Eye (tissue), 1 donor: ENCODE measurements at regions not wholly inside any gene's neighbourhood (a gene's known extent, or its start where the extent isn't known, plus 50 kb on each side); places are given as distances from the start of the nearest gene placed in this dataset.

Experiments
- DNase-seq: peaks from one replicate; pipeline ENCODE4 v3.0.0-alpha.2; 2015

- peak; percentile 10 for DNase-seq
Observed at GRCh38 chr22:48173773-48174160, 1411.3 kb downstream of the TBC1D22A start.

DNA sequence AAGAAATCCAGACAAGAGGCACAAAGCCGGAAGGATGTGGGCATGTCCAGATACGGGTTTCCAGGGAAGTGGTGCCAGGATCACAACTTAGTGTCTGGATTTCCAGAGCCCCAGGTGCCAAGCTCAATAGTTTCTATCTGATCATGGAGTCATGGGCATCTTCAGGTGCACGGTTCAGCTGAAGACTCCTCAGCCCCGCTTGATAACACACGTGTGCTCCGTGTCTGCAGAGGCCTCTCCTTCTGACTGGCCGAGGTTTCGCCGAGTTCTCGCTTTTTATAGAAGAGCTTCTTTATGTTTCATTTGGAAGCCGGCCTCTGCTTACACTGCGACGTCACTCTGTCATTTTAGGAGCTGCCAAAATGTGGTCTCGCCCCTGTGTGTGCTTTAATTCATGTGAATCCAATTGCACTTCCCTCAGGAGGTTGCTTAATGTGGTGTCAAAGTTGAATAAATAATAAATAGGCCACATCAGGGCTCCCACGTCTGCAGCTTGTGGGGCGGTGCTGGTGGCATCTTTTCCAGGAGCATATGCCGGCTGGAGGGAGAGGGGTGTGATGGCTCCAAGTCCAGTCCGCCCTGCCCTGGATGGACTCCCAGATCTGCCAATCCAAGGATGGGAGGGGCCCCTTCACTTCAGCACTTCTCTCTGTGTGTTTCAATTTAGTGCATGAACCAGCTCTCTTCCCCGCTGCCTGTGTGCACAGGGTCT is 1410.8 kb downstream of the TBC1D22A start:
- peak; percentile 31 for DNase-seq

DNA sequence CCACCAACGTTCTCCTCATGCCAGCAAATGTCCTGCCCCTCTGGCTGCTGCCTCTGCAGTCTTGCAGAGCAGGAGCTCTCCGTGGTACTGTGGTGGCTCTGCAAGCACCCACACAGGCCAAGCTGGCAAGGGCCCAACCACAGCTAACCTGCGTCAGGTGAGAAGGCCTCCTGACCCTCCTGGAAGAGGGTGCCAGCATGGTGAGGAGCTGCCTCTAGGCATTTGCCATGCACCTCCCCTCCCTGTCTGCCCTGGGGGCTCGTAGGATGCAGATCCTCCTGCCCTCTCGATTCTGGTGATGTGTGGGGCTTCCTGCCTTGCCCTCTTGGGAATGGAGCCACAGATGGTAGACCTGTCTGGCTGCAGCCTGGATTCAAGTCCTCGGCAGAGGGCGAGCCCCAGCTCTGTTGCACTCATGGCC is 1408.8 kb downstream of the TBC1D22A start:
- DNase-seq, result no peak

DNA sequence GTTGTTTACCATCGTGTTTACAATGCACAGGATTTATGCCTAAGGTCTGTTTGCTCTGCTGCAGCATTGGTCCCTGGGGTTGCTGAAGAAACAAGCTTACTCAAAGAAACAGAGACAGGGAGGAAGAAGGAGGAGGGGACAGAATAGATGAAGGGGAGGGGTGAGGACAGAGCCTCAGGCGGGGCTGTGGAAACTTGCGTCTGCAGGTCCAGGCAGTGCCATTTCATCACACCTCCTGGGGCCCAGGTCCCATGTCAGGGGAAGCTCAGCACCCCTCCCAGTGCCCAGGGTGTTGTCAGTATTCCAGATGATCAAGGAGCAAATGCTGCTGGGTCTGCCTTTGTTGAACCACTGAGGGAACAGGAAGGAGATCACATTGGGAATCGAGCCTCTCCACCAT is 1406.8 kb downstream of the TBC1D22A start:
- no peak for DNase-seq

DNA sequence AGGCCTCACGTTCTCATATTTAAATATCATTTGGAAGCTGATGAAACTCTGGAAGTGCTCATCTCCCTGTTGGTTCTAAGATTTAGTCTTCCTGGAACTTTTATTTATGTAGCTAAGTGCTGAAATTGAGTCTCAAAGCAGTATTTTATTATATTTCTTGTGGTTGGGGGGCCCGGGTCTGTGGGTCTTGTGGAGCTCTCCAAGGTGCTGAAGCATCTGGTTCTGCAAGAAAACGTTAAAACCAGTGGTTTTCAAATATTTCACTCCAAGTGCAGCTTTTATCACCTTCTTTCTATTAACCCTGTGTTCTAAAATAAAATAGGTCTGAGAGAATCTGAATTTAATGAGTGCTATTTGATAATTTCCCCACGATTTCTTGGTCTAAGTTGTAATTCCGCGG is 1404.8 kb downstream of the TBC1D22A start:
- DNase-seq, result peak; percentile 65

GRCh38 chr22:48161298-48161697 is 1398.8 kb downstream of the TBC1D22A start:
- DNase-seq, result no peak

DNA sequence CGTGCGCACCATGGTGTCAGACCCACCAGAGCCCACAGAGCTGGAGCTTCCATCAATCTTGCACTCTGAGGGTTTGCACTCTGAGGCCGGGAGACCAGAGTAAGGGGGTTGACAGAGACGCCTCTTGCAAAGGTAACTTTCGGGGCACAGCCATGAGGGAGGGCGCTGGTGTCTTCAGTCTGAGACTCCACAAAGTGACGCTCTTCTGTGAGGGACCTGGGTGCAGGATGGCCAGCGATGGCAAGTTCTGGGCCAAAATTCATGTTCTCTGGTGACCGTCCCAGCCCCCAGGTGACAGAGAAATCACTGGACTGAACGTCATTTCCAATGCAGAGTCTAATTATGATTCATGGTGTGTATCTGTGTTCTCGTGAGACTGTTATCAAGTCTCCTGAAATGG is 1395.2 kb downstream of the TBC1D22A start:
- DNase-seq, result no peak

GRCh38 chr22:48156603-48157355 is 1394.3 kb downstream of the TBC1D22A start:
- DNase-seq, result no peak

DNA sequence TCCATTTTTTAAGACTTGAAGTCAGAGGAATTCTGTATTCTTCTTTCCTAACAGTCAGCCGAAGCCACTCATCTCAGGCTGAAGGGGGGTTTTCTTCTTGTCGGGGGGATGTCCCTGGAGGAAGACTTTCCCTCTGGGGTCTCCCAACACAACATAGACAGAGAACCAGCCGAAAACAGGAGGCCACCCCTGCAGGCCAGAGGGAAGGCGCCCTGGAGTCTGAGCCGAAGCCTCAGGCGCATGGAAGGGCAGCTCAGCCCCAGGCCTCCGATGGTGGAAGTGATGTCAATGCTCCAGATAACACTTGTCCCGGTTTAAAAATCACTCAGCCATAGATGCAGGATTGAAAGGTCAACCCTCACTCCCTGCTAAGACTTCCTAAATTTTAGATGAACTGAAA is 1393.0 kb downstream of the TBC1D22A start:
- no peak for DNase-seq

DNA sequence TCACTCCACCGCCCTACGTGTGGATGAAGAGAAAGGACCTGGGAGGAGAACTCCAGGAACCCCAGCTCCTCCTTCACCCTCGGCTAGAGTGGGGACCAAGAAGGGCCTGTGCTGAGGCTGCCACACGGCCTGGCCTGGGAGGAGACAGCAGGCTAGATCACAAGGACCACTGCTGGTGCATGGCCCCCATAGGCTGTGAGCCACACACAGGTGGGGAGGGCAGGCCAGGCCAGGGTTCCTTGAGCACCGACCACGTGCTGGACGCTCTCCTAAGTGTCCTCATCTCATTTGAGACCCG is 1392.4 kb downstream of the TBC1D22A start:
- DNase-seq, result no peak

DNA sequence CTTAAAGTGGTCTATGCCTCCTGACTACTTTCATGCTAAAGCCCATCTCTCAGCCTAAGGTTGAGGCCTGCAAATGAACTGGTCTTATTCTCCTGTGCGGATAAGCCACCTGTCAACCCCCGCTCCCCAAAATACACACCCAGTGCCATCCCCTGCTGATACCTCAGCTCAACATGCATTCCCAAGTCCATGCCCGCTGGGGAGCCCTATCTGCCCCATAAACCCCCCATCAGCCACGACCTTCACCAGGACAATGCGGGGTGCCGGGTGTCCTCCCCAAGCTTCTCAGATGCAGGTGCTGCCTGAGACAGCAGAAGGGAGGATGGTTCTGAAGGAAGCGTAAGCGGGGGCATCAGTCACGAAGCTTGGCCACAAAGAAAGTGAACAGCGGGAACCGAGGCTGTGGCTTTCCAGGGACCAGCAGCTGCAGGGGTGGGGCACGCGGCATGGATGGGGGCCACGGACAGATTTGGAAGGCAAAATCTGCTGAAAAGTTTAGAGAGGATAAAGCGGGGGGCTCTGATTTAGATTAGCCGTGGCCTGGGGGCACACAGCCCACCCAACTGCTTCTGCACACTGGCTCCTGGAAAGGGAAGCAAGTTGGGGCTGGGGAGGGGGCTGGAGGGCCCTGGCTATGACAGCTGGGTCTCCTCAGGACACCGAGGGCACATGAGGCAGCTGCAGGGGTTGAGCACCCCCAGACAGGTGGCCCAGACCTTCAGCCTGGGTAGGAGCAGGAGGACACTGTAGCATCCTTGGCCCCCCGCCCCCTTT is 1391.9 kb downstream of the TBC1D22A start:
- no peak for DNase-seq

DNA sequence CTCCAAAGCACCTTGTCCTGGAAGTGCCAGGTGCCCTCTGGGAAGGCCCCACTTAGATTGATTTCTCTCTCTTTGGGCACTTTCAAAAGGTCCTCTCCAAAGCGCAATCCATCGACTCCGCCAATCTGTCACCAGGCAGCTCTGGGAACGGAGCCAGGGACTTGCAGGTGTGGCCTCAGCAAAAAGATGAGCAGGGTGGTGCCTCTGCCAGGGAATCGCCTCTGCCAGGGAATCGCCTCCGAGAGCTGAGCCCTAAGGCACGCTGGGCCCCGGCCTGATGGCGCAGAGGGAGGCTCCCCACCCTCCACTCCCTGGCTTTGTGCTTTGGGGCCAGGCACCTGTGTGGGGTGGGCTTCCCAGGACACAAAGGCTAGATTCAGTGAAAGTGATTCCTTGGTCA is 1391.3 kb downstream of the TBC1D22A start:
- DNase-seq, result no peak

- DNase-seq, result no peak
Observed at GRCh38 chr22:48152916-48153315, 1390.5 kb downstream of the TBC1D22A start.

GRCh38 chr22:48152164-48152775 is 1389.8 kb downstream of the TBC1D22A start:
- DNase-seq, result no peak

- DNase-seq, result no peak
Observed at GRCh38 chr22:48151641-48152040, 1389.2 kb downstream of the TBC1D22A start.

- DNase-seq, result no peak
Observed at GRCh38 chr22:48147831-48148230, 1385.4 kb downstream of the TBC1D22A start.

DNA sequence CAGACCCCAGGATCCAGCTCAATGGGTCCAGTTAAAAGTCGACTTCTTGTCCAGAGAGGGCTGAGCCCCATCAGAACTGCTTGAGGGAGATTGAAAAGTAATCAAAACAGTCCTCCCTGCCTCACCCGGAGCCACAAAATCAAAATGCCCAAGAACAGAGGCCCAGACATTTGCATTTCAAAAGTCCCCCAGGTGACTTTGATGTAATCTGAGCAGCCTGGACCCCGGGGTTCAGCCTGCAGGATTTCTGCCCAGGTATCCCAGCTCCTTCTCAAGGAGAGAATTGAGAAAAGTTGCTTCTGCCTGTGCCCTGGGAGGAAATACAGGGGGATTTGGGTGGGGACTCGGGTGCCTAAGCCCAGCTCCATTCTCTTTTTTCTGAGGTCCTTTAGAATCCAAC is 1385.0 kb downstream of the TBC1D22A start:
- no peak for DNase-seq

DNA sequence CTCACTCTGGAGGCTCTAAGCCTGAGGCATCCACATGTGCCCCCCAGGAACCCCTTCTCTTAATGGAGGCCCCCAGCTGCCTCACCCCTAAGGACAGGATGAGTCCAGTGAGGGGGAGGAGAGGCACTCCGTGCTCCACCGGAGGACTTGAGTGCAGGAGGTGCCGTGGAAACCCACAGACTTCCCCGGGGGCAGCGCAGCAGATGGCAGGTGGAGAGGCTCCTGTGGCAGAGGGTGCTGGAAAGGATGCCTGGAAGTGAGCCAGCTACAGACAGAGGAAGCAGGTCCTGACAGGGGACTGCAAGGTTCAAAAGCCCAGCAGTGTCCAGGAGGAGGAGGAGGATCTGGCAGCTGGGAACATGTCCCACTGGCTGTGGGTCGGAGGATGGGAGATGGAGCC is 1384.0 kb downstream of the TBC1D22A start:
- DNase-seq, result no peak

DNA sequence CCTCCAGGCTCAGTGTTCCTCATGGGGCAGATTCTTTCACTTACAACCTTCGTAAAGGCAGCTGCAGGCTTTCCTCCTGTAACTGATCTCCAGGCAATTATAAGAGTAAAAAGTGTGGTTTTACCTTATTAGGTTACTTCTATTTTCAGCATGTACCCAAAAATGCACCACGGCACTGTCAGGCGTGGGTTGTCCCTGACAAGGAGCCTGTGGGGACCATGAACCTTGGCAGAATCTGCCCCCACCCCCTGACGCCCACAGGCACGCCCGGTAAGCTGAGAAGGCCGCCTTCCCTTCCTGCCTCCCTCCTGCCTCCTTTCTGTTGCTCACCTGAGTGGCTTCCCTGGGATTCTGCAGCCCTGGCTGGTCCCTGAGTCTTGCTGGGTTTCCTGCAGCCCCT is 1383.3 kb downstream of the TBC1D22A start:
- DNase-seq, result no peak

- no peak for DNase-seq
Observed at GRCh38 chr22:48144318-48144717, 1381.9 kb downstream of the TBC1D22A start.

DNA sequence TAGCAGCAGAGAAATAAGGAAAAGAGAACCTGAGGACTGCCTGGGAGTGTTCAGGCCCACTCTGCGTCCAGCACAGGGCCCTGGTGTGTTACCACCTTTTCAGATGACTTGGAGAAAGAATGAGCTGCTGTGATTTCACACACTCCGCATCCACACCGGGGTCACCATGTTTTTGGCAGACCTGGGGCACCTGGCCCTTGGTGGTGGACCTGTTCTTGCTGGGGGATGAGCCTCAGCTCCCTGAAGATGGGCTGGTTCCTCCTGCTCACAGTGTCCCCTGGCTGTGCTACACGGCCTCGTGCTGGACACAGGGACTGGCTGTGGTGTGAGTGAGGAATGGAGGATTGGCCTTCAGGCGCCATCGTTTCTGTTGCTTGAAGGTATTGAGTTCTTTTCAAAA is 1381.4 kb downstream of the TBC1D22A start:
- DNase-seq, result no peak

DNA sequence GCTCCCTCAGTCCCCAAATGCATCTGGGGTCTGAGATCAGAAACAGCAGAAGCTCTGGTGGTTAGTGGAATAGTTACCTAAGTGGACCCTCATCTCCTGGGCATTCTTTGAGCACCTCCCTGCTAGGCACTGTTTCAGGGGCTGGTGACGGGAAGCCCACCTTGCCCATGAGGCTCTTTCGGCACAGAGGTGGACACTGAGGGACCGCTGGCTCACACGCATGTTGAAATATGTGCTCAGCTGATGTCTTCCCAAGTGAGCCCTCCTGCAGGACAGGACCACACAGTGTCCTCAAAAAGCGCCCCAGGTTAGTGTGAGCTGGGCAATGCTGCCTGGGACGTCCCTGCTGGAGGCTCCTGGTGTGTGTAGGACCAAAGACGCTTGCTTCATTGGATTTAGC is 1379.9 kb downstream of the TBC1D22A start:
- DNase-seq, result no peak

- no peak for DNase-seq
Observed at GRCh38 chr22:48141301-48141700, 1378.9 kb downstream of the TBC1D22A start.
